Epithelial cell of proximal tubule (primary cell): ENCODE measurements at regions not wholly inside any gene's neighbourhood (a gene's known extent, or its start where the extent isn't known, plus 50 kb on each side); places are given as distances from the start of the nearest gene placed in this dataset.

ENCODE experiments used
- DNase-seq: peaks from one replicate; pipeline ENCODE4 v3.0.0-alpha.2; 2011; ENCODE audit warnings: low read depth
- H3K4me3 ChIP-seq: 2 replicates; pipeline ENCODE4 v1.5.1; 2011; ENCODE audit warnings: low read depth, mild to moderate bottlenecking, low read length
- CTCF ChIP-seq: conservative IDR thresholded peaks from 2 replicates; pipeline ENCODE4 v1.5.1; 2012; ENCODE audit warnings: low read depth, mild to moderate bottlenecking, low read length

- no peak for TF ChIP-seq CTCF
- DNase-seq = no peak
- H3K4me3 ChIP-seq = no peak overlapping the region
These were observed 148.4 kb downstream of the URI1 start for GRCh38 chr19:30090476-30090875.

- DNase-seq = no peak
- TF ChIP-seq CTCF = no peak
- no peak overlapping the region for H3K4me3 ChIP-seq
These were observed 148.9 kb downstream of the URI1 start for GRCh38 chr19:30090963-30091362.

GRCh38 chr19:30091456-30091855 lies 149.4 kb downstream of the URI1 start:
- DNase-seq = no peak
- no peak overlapping the region for H3K4me3 ChIP-seq
- TF ChIP-seq CTCF = no peak

GRCh38 chr19:30091856-30092255 lies 149.8 kb downstream of the URI1 start:
- DNase-seq = no peak
- H3K4me3 ChIP-seq = no peak overlapping the region
- TF ChIP-seq CTCF = no peak

- no peak overlapping the region for H3K4me3 ChIP-seq
- no peak for TF ChIP-seq CTCF
- no peak for DNase-seq
These were observed 150.9 kb downstream of the URI1 start for GRCh38 chr19:30092721-30093569.

GRCh38 chr19:30093966-30094755 lies 152.1 kb downstream of the URI1 start:
- H3K4me3 ChIP-seq = no peak overlapping the region
- no peak for DNase-seq
- no peak for TF ChIP-seq CTCF
